Fibroblast of lung (primary cell): ENCODE measurements at regions not wholly inside any gene's neighbourhood (a gene's known extent, or its start where the extent isn't known, plus 50 kb on each side); places are given as distances from the start of the nearest gene placed in this dataset.

ENCODE experiments used
- EZH2 ChIP-seq: IDR thresholded peaks from 2 replicates; pipeline ENCODE4 v1.5.1; 2012; ENCODE audit warnings: low read length, control low read depth, mild to moderate bottlenecking; ENCODE audit errors: missing control alignments
- TF ChIP-seq, protein P1 (sequence below), 2 donors: IDR thresholded peaks in 1 of 2; conservative IDR thresholded peaks in 1 of 2; 1 replicate in 1 of 2; 2 replicates in 1 of 2; pipeline ENCODE4 v1.5.1; 2011 to 2012; ENCODE audit warnings: low read length in 2 of 2, control low read depth in 1 of 2, inconsistent platforms in 1 of 2, low read depth in 1 of 2, mild to moderate bottlenecking in 1 of 2

GRCh38 chr12:127688906-127689428, 578.0 kb upstream of the TMEM132C start:
- TF ChIP-seq, protein P1, sequence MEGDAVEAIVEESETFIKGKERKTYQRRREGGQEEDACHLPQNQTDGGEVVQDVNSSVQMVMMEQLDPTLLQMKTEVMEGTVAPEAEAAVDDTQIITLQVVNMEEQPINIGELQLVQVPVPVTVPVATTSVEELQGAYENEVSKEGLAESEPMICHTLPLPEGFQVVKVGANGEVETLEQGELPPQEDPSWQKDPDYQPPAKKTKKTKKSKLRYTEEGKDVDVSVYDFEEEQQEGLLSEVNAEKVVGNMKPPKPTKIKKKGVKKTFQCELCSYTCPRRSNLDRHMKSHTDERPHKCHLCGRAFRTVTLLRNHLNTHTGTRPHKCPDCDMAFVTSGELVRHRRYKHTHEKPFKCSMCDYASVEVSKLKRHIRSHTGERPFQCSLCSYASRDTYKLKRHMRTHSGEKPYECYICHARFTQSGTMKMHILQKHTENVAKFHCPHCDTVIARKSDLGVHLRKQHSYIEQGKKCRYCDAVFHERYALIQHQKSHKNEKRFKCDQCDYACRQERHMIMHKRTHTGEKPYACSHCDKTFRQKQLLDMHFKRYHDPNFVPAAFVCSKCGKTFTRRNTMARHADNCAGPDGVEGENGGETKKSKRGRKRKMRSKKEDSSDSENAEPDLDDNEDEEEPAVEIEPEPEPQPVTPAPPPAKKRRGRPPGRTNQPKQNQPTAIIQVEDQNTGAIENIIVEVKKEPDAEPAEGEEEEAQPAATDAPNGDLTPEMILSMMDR (conservative IDR thresholded peaks at IDR 0.05 in 1 of 2, IDR thresholded peaks at IDR 0.05 in 1 of 2; ENCODE audit: low read depth in 1 of 2, low read length in 2 of 2), result no peak
- no peak for TF ChIP-seq EZH2
